WI38 (cell line): ENCODE measurements at regions not wholly inside any gene's neighbourhood (a gene's known extent, or its start where the extent isn't known, plus 50 kb on each side); places are given as distances from the start of the nearest gene placed in this dataset.

Experiments
- H3K4me3 ChIP-seq: 2 replicates; pipeline ENCODE4 v1.5.1; 2011; ENCODE audit warnings: low read depth, mild to moderate bottlenecking, control low read depth, low read length
- CTCF ChIP-seq: IDR thresholded peaks from 2 replicates; pipeline ENCODE4 v1.5.1; 2012; ENCODE audit warnings: low read depth, mild to moderate bottlenecking, control low read depth, low read length

- no peak for TF ChIP-seq CTCF
- no peak overlapping the region for H3K4me3 ChIP-seq
Observed at GRCh38 chr2:71744781-71745180, 291.4 kb downstream of the DYSF start.

GRCh38 chr2:71743995-71744675, 290.8 kb downstream of the DYSF start:
- TF ChIP-seq CTCF = no peak
- H3K4me3 ChIP-seq = no peak overlapping the region

GRCh38 chr2:71742953-71743601, 289.7 kb downstream of the DYSF start:
- no peak overlapping the region for H3K4me3 ChIP-seq
- TF ChIP-seq CTCF = no peak

GRCh38 chr2:71736986-71737385, 283.6 kb downstream of the DYSF start:
- no peak for TF ChIP-seq CTCF
- H3K4me3 ChIP-seq = no peak overlapping the region

GRCh38 chr2:71736091-71736861, 282.9 kb downstream of the DYSF start:
- H3K4me3 ChIP-seq = no peak overlapping the region
- TF ChIP-seq CTCF = no peak
